Astrocyte (in vitro differentiated cells and primary cell): ENCODE measurements at regions not wholly inside any gene's neighbourhood (a gene's known extent, or its start where the extent isn't known, plus 50 kb on each side); places are given as distances from the start of the nearest gene placed in this dataset.
A peak's percentile ranks its signal among the peaks of the same experiment; 100 is the strongest.

Source experiments
- DNase-seq: peaks from one replicate; pipeline ENCODE4 v3.0.0-alpha.2; 2010; ENCODE audit warnings: low read depth
- FAIRE-seq: peaks from 2 replicates; lab custom pipeline; 2011; peaks lifted over from hg19 to GRCh38; lab: Jason Lieb, UNC
- H2AFZ ChIP-seq: 2 replicates; pipeline ENCODE4 v1.6.0; 2012; ENCODE audit warnings: low read depth, low read length, inconsistent platforms
- H3K27ac ChIP-seq: 2 replicates; pipeline ENCODE4 v1.5.1; 2011; ENCODE audit warnings: low read depth, low read length, inconsistent platforms
- H3K27me3 ChIP-seq: 2 replicates; pipeline ENCODE4 v1.6.0; 2011; ENCODE audit warnings: low read length, inconsistent platforms; ENCODE audit not compliant: insufficient read depth
- H3K36me3 ChIP-seq: 2 replicates; pipeline ENCODE4 v1.5.1; 2011; ENCODE audit warnings: low read length, inconsistent platforms; ENCODE audit not compliant: insufficient read depth
- H3K4me1 ChIP-seq: 2 replicates; pipeline ENCODE4 v1.5.1; 2011; ENCODE audit warnings: low read length, inconsistent platforms; ENCODE audit not compliant: insufficient read depth
- H3K4me2 ChIP-seq: 2 replicates; pipeline ENCODE4 v1.6.0; 2012; ENCODE audit warnings: low read length, inconsistent platforms
- H3K4me3 ChIP-seq: 2 replicates; pipeline ENCODE4 v1.5.1; 2011; ENCODE audit warnings: low read depth, mild to moderate bottlenecking, low read length, inconsistent platforms; ENCODE audit not compliant: insufficient read depth
- H3K79me2 ChIP-seq: 2 replicates; pipeline ENCODE4 v1.6.0; 2012; ENCODE audit warnings: mild to moderate bottlenecking, low read length, inconsistent platforms; ENCODE audit not compliant: insufficient read depth
- H3K9ac ChIP-seq: 2 replicates; pipeline ENCODE4 v1.6.0; 2012; ENCODE audit warnings: mild to moderate bottlenecking, low read length, inconsistent platforms
- H3K9me3 ChIP-seq: 2 replicates; pipeline ENCODE4 v1.5.1; 2012; ENCODE audit warnings: low read depth, mild to moderate bottlenecking, low read length, inconsistent platforms; ENCODE audit not compliant: insufficient read depth
- H4K20me1 ChIP-seq: 2 replicates; pipeline ENCODE4 v1.6.0; 2012; ENCODE audit warnings: low read length, inconsistent platforms; ENCODE audit not compliant: insufficient read depth
- H3K27ac Mint-ChIP-seq: one replicate; pipeline ENCODE4 v1.8.0; 2021; ENCODE audit warnings: mild to moderate bottlenecking, mixed read lengths; ENCODE audit not compliant: unreplicated experiment
- H3K27me3 Mint-ChIP-seq: one replicate; pipeline ENCODE4 v1.8.0; 2021; ENCODE audit warnings: low read depth, mixed read lengths; ENCODE audit not compliant: unreplicated experiment
- H3K36me3 Mint-ChIP-seq: one replicate; pipeline ENCODE4 v1.8.0; 2021; ENCODE audit warnings: low read depth, mixed read lengths; ENCODE audit not compliant: unreplicated experiment
- H3K4me1 Mint-ChIP-seq: one replicate; pipeline ENCODE4 v1.8.0; 2021; ENCODE audit warnings: low read depth, mixed read lengths; ENCODE audit not compliant: unreplicated experiment
- H3K4me3 Mint-ChIP-seq: one replicate; pipeline ENCODE4 v1.8.0; 2021; ENCODE audit warnings: mild to moderate bottlenecking, moderate library complexity, mixed read lengths; ENCODE audit not compliant: unreplicated experiment
- H3K9me3 Mint-ChIP-seq: one replicate; pipeline ENCODE4 v1.8.0; 2021; ENCODE audit warnings: mild to moderate bottlenecking, mixed read lengths; ENCODE audit not compliant: unreplicated experiment
- EZH2 ChIP-seq: IDR thresholded peaks from 2 replicates; pipeline ENCODE4 v1.6.1; 2012; ENCODE audit warnings: mild to moderate bottlenecking, low read length, inconsistent platforms; ENCODE audit not compliant: insufficient read depth
- TF ChIP-seq, protein P1 (sequence below): IDR thresholded peaks from 2 replicates; pipeline ENCODE4 v1.5.1; 2011; ENCODE audit warnings: low read depth, mild to moderate bottlenecking, inconsistent platforms, low read length, moderate library complexity; ENCODE audit not compliant: insufficient read depth

DNA sequence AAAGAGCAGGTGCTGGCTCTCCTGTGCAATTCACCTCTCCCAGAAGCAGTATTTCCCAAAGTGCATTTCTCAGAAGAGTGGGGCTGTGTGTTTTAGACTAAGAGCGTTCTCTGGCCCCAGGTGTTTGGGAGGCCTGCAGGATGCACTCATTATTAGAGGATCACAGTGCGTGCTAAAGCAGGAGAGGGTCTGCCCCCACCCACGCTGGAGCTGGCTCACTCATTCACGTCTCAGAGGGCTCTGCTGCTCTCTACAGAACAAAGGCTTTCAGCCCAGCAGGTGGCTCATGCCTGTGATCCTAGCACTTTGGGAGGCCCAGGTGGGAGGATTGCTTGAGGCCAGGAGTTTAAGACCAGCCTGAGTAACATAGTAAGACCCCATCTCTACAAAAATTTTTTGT is 756.7 kb downstream of the UQCRFS1 start:
- no peaks in the 10 kb centered on the region for H3K9me3 Mint-ChIP-seq
- H3K9ac ChIP-seq: no peak overlapping the region
- H3K79me2 ChIP-seq: no peaks in the 10 kb centered on the region
- no peak overlapping the region for H2AFZ ChIP-seq
- H4K20me1 ChIP-seq: no peaks in the 10 kb centered on the region
- no peaks in the 10 kb centered on the region for H3K27me3 ChIP-seq
- no peaks in the 10 kb centered on the region for H3K9me3 ChIP-seq
- peaks cover 2% of the 10 kb centered on the region for H3K4me1 Mint-ChIP-seq
- no peak overlapping the region for H3K4me3 ChIP-seq
- FAIRE-seq: no peak
- TF ChIP-seq EZH2: no peak
- TF ChIP-seq, protein P1, sequence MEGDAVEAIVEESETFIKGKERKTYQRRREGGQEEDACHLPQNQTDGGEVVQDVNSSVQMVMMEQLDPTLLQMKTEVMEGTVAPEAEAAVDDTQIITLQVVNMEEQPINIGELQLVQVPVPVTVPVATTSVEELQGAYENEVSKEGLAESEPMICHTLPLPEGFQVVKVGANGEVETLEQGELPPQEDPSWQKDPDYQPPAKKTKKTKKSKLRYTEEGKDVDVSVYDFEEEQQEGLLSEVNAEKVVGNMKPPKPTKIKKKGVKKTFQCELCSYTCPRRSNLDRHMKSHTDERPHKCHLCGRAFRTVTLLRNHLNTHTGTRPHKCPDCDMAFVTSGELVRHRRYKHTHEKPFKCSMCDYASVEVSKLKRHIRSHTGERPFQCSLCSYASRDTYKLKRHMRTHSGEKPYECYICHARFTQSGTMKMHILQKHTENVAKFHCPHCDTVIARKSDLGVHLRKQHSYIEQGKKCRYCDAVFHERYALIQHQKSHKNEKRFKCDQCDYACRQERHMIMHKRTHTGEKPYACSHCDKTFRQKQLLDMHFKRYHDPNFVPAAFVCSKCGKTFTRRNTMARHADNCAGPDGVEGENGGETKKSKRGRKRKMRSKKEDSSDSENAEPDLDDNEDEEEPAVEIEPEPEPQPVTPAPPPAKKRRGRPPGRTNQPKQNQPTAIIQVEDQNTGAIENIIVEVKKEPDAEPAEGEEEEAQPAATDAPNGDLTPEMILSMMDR: no peak
- no peak overlapping the region for H3K27ac ChIP-seq
- H3K27ac Mint-ChIP-seq: no peak overlapping the region
- H3K4me3 Mint-ChIP-seq: no peak overlapping the region
- H3K36me3 ChIP-seq: no peaks in the 10 kb centered on the region
- no peak overlapping the region for H3K4me2 ChIP-seq
- peaks cover 22% of the 10 kb centered on the region for H3K27me3 Mint-ChIP-seq
- no peak for DNase-seq
- H3K4me1 ChIP-seq: no peaks in the 10 kb centered on the region
- H3K36me3 Mint-ChIP-seq: no peaks in the 10 kb centered on the region

DNA sequence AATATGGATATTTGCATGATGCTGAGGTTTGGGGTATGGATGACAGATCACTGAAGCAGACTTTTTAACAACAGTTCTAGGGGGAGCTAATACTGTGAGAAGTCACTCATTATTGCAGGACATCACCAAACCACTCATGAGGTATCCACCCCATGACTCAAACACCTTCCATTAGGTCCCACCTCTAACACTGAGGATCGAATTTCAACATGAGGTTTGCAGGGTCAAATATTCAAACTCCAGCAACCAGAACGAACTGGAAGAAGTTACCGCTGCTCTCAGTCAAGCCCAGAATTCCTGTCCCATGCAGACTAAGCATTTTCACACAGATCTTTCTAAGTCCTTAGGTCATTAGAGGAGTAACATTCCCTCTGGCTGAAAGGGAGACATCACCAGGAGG is 758.9 kb downstream of the UQCRFS1 start:
- H3K27me3 Mint-ChIP-seq: peaks cover 6% of the 10 kb centered on the region
- H3K79me2 ChIP-seq: no peaks in the 10 kb centered on the region
- DNase-seq (peak; percentile 76), FAIRE-seq (no peak)
- no peaks in the 10 kb centered on the region for H3K9me3 Mint-ChIP-seq
- no peak overlapping the region for H3K27ac Mint-ChIP-seq
- no peak overlapping the region for H3K4me3 ChIP-seq
- H3K4me3 Mint-ChIP-seq: no peak overlapping the region
- no peak overlapping the region for H3K27ac ChIP-seq
- H3K36me3 ChIP-seq: no peaks in the 10 kb centered on the region
- H3K4me2 ChIP-seq: peak overlapping the region; percentile 26
- no peaks in the 10 kb centered on the region for H4K20me1 ChIP-seq
- H2AFZ ChIP-seq: no peak overlapping the region
- H3K4me1 Mint-ChIP-seq: peaks cover 2% of the 10 kb centered on the region
- no peak overlapping the region for H3K9ac ChIP-seq
- H3K9me3 ChIP-seq: no peaks in the 10 kb centered on the region
- no peaks in the 10 kb centered on the region for H3K27me3 ChIP-seq
- no peaks in the 10 kb centered on the region for H3K4me1 ChIP-seq
- H3K36me3 Mint-ChIP-seq: no peaks in the 10 kb centered on the region
- TF ChIP-seq EZH2: no peak
- TF ChIP-seq, protein P1: no peak

GRCh38 chr19:28453420-28453819 is 759.5 kb downstream of the UQCRFS1 start:
- no peak overlapping the region for H3K4me3 Mint-ChIP-seq
- no peaks in the 10 kb centered on the region for H3K36me3 Mint-ChIP-seq
- no peak overlapping the region for H2AFZ ChIP-seq
- H3K27me3 ChIP-seq: no peaks in the 10 kb centered on the region
- H4K20me1 ChIP-seq: no peaks in the 10 kb centered on the region
- no peak overlapping the region for H3K9ac ChIP-seq
- peaks cover 2% of the 10 kb centered on the region for H3K4me1 Mint-ChIP-seq
- H3K27ac ChIP-seq: no peak overlapping the region
- no peak for FAIRE-seq
- TF ChIP-seq, protein P1: no peak
- no peak for TF ChIP-seq EZH2
- no peaks in the 10 kb centered on the region for H3K9me3 ChIP-seq
- no peak overlapping the region for H3K27ac Mint-ChIP-seq
- H3K4me3 ChIP-seq: no peak overlapping the region
- H3K4me2 ChIP-seq: no peak overlapping the region
- H3K27me3 Mint-ChIP-seq: peaks cover 2% of the 10 kb centered on the region
- no peak for DNase-seq
- no peaks in the 10 kb centered on the region for H3K79me2 ChIP-seq
- H3K9me3 Mint-ChIP-seq: no peaks in the 10 kb centered on the region
- no peaks in the 10 kb centered on the region for H3K36me3 ChIP-seq
- no peaks in the 10 kb centered on the region for H3K4me1 ChIP-seq
